HG03175 (cell line): ENCODE measurements at regions not wholly inside any gene's neighbourhood (a gene's known extent, or its start where the extent isn't known, plus 50 kb on each side); places are given as distances from the start of the nearest gene placed in this dataset.

Experiments used
- ATAC-seq: cut with Tn5 transposase; IDR thresholded peaks from one replicate; pipeline ENCODE4 v1.9.1; 2021; ENCODE audit warnings: mild to moderate bottlenecking, moderate library complexity; ENCODE audit not compliant: unreplicated experiment

DNA sequence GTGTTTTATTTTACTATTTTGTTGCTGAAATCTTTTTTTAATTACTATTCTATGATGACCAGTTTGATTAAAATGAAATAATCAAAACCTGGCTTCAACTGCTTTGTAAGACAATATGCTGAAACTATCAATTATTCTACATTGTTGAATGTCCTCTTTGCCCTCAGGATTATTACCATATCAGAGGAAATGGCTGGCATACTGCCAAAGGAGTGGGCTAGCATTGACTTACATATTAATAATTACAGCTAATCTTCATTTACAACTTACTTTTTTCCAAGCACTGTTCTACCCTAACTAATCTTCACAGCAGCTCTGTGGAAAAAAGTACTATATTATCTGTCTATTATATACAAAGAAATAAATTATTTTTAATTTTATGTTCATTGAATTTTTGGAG, 560.5 kb downstream of the BCKDHB start:
- no peak for ATAC-seq

GRCh38 chr6:80658926-80659325, 552.5 kb downstream of the BCKDHB start:
- no peak for ATAC-seq

DNA sequence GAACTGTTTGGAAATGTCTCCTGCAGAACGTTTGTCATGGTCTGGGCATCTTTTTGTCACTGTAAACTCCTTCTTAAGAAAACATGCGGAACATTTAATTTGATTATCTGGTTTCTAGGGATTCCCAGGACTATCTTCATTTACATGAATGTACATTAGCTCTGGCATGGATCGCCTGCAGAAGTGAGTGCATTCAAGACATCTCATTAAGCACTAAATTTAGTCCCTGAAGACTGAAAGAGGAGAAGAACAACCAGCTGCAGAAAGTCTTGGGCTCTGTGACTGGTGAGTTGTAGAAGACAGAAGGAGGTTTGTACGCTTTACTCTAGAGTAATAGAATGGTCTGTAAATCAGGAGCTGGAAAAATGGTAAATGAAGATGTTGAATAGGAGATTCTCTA, 540.7 kb downstream of the BCKDHB start:
- ATAC-seq: no peak

DNA sequence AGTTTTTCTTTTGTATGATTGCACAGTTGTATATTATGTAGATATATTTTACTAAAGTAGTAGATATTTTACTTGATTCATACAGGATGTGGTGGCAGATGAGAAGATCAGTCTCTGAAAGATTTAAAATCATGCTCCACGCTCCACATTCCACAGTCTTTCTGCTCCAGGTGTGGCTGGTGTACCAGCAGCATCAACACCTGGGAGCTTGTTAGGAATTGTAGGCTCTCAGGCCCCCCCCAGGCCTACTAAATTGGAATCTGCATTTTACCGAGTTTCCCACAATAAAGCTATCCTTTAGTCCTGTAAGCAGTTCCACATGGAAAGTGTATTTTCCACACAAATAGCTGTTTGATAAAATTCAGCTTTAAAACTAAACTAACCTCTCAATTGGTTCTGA, 537.4 kb downstream of the BCKDHB start:
- no peak for ATAC-seq

GRCh38 chr6:80642452-80642851, 536.0 kb downstream of the BCKDHB start:
- no peak for ATAC-seq

DNA sequence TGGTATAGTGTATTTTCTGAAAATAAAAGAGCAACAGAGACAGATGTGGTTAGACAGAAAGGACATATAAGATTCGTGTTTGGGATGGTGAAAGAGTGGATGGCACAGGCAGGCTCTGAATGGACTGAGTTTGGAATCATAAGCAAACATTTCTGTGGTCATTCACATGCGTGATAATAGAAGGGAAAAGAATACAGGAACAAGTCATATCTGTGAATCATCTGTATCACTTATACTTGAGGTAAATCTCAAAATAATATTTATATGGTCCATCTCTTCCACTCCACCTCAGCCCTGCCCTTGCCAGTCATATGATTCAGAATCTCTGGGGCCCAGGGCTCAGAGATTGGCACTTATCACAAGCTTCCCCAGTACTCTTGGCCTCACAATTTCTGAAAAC, 535.1 kb downstream of the BCKDHB start:
- ATAC-seq: no peak

GRCh38 chr6:80640176-80640575, 533.7 kb downstream of the BCKDHB start:
- ATAC-seq: no peak

GRCh38 chr6:80639181-80639629, 532.7 kb downstream of the BCKDHB start:
- no peak for ATAC-seq

GRCh38 chr6:80638213-80639055, 532.0 kb downstream of the BCKDHB start:
- ATAC-seq: peak; percentile 99

- no peak for ATAC-seq
These were observed 530.8 kb downstream of the BCKDHB start for GRCh38 chr6:80637312-80637711.

DNA sequence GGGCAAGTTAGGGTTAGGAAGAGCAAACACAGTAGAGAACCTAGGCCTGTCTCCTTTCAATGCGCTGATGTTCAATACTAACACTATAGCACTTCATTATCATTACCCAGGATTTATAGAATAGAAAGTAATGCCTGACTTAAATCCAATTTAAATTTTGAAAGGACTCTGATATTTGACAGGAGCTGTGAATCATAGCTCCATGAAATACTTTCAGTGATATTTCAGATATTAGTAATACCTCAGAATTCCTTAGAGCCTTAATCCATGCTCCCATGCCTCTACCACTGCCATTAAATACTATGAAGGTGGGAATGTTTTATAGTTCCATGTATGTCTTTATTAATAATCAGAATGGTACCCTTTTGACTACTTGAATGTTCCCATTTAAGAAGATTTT, 530.2 kb downstream of the BCKDHB start:
- ATAC-seq: no peak

DNA sequence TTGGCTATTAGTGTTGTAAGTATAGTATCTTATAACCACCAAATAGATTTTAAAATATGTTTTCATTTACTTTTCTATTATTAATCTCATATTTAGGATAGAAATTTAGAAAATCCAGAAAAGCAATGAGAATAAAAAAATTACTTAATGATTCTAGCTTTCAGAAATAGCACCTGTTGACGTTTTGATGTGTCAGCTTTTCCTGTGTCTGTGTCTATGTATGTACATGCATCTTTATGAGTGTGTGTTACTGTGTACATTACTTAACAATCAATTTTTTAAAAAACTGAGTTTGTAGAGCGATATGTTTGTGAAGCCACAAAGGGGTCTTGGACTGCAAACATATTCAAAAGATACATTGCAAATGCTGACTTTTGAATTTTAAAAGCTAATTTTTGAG, 526.9 kb downstream of the BCKDHB start:
- no peak for ATAC-seq

- ATAC-seq: no peak
These were observed 518.9 kb downstream of the BCKDHB start for GRCh38 chr6:80625405-80625804.

DNA sequence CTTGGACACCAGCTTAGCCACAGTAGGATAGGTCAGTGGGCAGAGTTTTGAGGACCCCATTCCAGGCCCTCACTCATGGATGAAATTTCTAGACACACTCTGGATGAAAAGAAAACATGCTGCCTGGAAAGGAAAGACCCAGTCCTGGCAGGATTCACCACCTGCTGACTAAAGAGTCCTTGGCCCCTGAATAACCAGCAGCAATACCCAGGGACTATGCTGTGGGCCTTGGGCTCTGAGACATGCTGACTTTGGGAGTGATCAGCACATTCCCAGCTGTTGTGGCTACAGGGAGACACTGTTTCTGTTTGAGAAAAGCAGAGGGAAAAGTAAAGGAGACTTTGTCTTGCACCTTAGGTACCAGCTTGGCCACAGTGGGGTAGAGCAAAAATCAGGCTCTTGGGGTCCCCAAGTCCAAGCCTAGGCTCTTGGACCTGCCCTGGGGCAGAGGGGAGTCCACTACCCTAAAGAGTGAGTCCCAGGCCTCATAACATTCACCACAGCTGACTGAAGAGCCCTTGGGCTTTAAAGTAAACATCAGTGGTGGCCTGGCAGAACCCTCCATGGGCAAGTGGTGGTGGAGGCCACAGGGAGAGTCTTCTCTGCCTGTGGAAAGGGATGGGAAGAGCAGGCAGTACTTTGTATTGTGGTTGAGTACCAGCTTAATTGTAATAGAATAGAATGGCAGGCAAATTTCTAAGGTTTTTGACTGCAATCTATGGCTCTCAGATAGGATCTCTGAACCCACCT, 516.8 kb downstream of the BCKDHB start:
- no peak for ATAC-seq

DNA sequence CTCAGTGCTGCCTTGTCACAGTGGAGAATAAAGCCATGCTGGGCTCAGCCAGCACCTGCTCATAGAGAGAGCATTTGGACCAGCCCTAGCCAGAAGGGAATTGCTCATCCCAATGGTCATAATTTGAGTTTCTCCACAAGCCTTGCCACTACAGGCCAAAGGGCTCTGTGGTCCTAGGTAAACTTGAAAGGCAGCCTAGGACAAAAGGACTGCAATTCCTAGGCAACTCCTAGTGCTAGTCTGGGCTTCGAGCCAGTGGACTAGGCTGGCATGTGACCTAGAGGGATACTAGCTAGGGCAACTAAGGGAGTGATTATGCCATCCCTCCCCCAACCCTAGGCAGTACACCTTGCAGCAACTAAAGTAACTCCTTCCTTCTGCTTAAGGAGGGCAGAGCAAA, 516.2 kb downstream of the BCKDHB start:
- ATAC-seq: no peak

DNA sequence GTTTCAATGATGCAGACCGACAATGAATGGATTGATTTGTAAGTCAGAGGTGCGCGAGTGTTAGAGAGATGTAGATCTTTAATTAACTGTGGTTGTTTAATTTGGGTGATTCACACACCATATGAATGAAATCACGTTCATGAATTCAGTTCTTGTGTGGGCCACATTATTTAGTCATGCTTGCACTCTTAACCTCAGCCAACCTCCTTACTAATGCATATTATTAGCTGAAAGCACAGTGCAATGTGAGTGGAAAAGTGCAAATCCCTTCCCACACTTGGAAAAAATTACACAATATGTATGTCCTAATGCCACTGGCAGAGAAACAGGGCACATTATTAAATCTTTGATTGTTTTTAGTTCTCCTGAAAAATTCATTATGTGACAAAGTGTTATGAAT, 512.5 kb downstream of the BCKDHB start:
- no peak for ATAC-seq

DNA sequence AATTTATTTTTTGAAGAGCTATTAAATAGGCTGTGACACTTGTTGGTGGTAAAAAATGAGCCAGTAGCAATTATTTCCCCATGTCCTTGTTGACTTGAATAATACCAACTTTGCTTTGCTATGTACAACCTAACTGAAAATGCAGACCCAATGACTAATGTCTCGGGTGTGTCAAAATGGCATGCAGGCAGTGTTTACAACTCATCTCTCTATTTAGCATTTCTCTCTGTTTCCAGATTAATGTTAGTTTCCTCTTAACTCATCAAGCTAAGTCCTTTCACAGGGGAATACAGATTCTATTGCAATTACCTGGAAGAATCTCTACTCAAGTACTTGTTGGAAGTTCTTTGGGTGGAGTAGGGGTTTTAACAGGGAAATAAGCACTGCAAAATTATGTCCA, 504.4 kb downstream of the BCKDHB start:
- no peak for ATAC-seq

GRCh38 chr6:80608881-80609280, 502.4 kb downstream of the BCKDHB start:
- ATAC-seq: no peak

DNA sequence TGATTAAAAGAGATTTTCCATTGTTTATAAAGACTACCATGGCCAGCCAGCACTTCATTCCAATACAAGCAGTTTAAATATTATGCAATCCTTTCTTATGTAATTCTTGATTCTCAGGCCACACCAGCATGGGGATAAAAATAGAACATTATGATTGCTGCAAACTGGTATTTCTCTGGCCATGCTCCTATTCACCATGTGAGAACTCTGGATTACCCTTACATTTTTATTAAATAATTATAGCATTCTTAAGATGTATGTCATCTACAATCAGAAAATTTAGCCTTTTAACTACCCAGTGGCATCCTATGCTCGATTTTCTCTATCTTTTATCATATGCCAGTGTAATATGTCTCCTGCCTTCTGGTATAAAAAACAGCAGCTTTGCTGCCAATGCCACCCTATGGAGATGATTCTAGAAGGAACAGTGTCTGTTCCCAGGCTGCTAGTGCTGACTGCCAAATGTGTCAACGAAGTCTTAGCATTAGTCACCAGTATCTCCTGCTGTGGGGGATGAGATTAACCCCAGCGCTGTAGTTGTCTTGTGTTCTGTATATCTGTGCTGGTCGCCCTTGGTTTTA, 501.4 kb downstream of the BCKDHB start:
- no peak for ATAC-seq

GRCh38 chr6:80605165-80605989, 498.9 kb downstream of the BCKDHB start:
- no peak for ATAC-seq

DNA sequence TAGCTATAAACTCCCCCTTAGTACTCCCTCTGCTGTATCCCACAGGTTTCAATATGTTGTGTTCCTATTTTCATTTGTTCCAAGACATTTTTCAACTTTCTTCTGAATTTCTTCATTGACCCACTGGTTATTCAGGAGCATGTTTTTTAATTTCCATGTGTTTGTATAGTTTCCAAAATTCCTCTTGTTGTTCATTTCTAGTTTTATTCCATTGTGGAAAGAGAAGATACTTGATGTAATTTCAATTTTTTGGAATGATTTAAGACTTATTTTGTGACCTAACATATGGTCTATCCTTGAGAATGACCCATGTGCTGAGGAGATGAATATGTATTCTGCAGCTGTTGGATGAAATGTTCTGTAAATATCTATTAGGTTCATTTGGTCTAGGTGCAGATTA, 497.2 kb downstream of the BCKDHB start:
- no peak for ATAC-seq
